Embryonic facial prominence (tissue), 1 donor: ENCODE measurements at regions not wholly inside any gene's neighbourhood (a gene's known extent, or its start where the extent isn't known, plus 50 kb on each side); places are given as distances from the start of the nearest gene placed in this dataset.

Experiments used
- DNase-seq: peaks from one replicate; pipeline ENCODE4 v3.0.0-alpha.2; 2016; ENCODE audit errors: extremely low spot score

- no peak for DNase-seq
These were observed 175.4 kb upstream of the TP63 start for GRCh38 chr3:189455641-189456417.

- DNase-seq, result no peak
These were observed 174.0 kb upstream of the TP63 start for GRCh38 chr3:189457201-189457607.

GRCh38 chr3:189457631-189458412 is 173.4 kb upstream of the TP63 start:
- DNase-seq, result no peak

GRCh38 chr3:189458528-189458927 is 172.7 kb upstream of the TP63 start:
- no peak for DNase-seq

- no peak for DNase-seq
These were observed 172.0 kb upstream of the TP63 start for GRCh38 chr3:189459231-189459630.

- no peak for DNase-seq
These were observed 170.7 kb upstream of the TP63 start for GRCh38 chr3:189460511-189460910.

- no peak for DNase-seq
These were observed 166.4 kb upstream of the TP63 start for GRCh38 chr3:189464799-189465198.

- no peak for DNase-seq
These were observed 165.2 kb upstream of the TP63 start for GRCh38 chr3:189466004-189466403.

- no peak for DNase-seq
These were observed 163.7 kb upstream of the TP63 start for GRCh38 chr3:189467451-189467850.

- no peak for DNase-seq
These were observed 156.2 kb upstream of the TP63 start for GRCh38 chr3:189474944-189475343.

GRCh38 chr3:189477614-189478013 is 153.6 kb upstream of the TP63 start:
- no peak for DNase-seq

GRCh38 chr3:189486556-189486955 is 144.6 kb upstream of the TP63 start:
- DNase-seq, result no peak

- no peak for DNase-seq
These were observed 142.9 kb upstream of the TP63 start for GRCh38 chr3:189488241-189488767.

GRCh38 chr3:189490337-189490736 is 140.9 kb upstream of the TP63 start:
- no peak for DNase-seq

- DNase-seq, result no peak
These were observed 140.4 kb upstream of the TP63 start for GRCh38 chr3:189490749-189491148.

GRCh38 chr3:189491831-189492230 is 139.4 kb upstream of the TP63 start:
- DNase-seq, result no peak

GRCh38 chr3:189493271-189493670 is 137.9 kb upstream of the TP63 start:
- DNase-seq, result no peak

- no peak for DNase-seq
These were observed 136.6 kb upstream of the TP63 start for GRCh38 chr3:189494632-189495031.

- DNase-seq, result no peak
These were observed 134.6 kb upstream of the TP63 start for GRCh38 chr3:189496375-189497138.

- no peak for DNase-seq
These were observed 132.0 kb upstream of the TP63 start for GRCh38 chr3:189498995-189499704.

- DNase-seq, result no peak
These were observed 130.9 kb upstream of the TP63 start for GRCh38 chr3:189500299-189500698.
